GM23248 (cell line): ENCODE measurements at regions not wholly inside any gene's neighbourhood (a gene's known extent, or its start where the extent isn't known, plus 50 kb on each side); places are given as distances from the start of the nearest gene placed in this dataset.

Experiments used
- EZH2 ChIP-seq: fragments of 200-600 bp; sonication (generic); IDR thresholded peaks from 2 replicates; pipeline ENCODE4 v1.6.1; 2018; ENCODE audit warnings: antibody characterized with exemption, mild to moderate bottlenecking; ENCODE audit not compliant: insufficient read depth, poor library complexity, severe bottlenecking
- EZH2phosphoT487 ChIP-seq: fragments of 200-600 bp; sonication (generic); IDR thresholded peaks from 2 replicates; pipeline ENCODE4 v1.6.1; 2018; ENCODE audit warnings: antibody characterized with exemption, moderate library complexity, mild to moderate bottlenecking, low read depth; ENCODE audit not compliant: insufficient read depth

- TF ChIP-seq EZH2phosphoT487 (no peak), EZH2 (no peak)
Measured at GRCh38 chr6:76532647-76533046, 460.2 kb upstream of the IMPG1 start.
